Activated naive CD4-positive, alpha-beta T cell treated with anti-CD3 and anti-CD28 coated beads, Interleukin-2, amount 50 U/mL, for 72 hours (primary cell): ENCODE measurements at regions not wholly inside any gene's neighbourhood (a gene's known extent, or its start where the extent isn't known, plus 50 kb on each side); places are given as distances from the start of the nearest gene placed in this dataset.

ENCODE experiments used
- ATAC-seq, 2 donors: fragments of 150-1000 bp; cut with Tn5 transposase; 2 replicates each; pipeline ENCODE4 v1.10.0; 2021; ENCODE audit warnings: mild to moderate bottlenecking in 2 of 2, moderate library complexity in 2 of 2
- DNase-seq, 2 donors: peaks; one replicate each; pipeline ENCODE4 v3.0.0; 2021 to 2022; ENCODE audit warnings: low spot score in 2 of 2
- H3K27ac Mint-ChIP-seq, 2 donors: one replicate each; pipeline ENCODE4 v1.8.0; 2022; ENCODE audit warnings: mild to moderate bottlenecking in 2 of 2, mixed read lengths in 2 of 2
- H3K36me3 Mint-ChIP-seq, 2 donors: one replicate each; pipeline ENCODE4 v1.8.0; 2022; ENCODE audit warnings: mixed read lengths in 2 of 2
- H3K9me3 Mint-ChIP-seq, 2 donors: one replicate each; pipeline ENCODE4 v1.8.0; 2022; ENCODE audit warnings: mixed read lengths in 2 of 2

GRCh38 chr6:87919416-87919815 is 128.2 kb upstream of the SPACA1 start:
- Mint-ChIP-seq H3K27ac (no peak overlapping the region), H3K9me3 (no peaks in the 10 kb centered on the region), H3K36me3 (no peaks in the 10 kb centered on the region)
- DNase-seq (no peak), ATAC-seq (no peak)

- H3K9me3 Mint-ChIP-seq: no peaks in the 10 kb centered on the region
- no peak for DNase-seq
- ATAC-seq: no peak
- no peaks in the 10 kb centered on the region for H3K36me3 Mint-ChIP-seq
- H3K27ac Mint-ChIP-seq: no peak overlapping the region
Observed at GRCh38 chr6:87919001-87919400, 128.6 kb upstream of the SPACA1 start.

DNA sequence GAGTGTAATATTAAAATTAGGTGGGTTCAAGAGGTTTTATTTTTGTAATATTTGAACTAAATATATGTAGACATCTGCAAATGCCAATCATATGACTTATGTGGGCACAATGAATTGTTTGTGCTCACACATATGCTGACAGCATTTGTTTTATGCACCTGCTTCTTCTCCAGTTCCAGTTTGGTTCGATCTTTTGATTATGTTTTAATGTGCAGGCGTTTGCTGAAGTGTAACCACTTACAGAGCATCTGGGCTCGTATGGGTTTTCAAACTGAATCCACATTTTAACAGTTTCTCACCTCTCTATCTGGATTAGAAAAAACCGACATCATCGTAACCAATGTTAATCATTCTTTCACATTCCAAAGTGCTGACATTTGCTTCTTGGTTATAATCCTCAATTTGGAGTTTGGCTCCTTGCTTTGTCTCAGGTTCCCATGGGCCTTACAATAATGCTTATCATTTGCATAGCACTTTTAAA is 129.1 kb upstream of the SPACA1 start:
- H3K9me3 Mint-ChIP-seq: no peaks in the 10 kb centered on the region
- ATAC-seq (no peak), DNase-seq (no peak)
- no peak overlapping the region for H3K27ac Mint-ChIP-seq
- no peaks in the 10 kb centered on the region for H3K36me3 Mint-ChIP-seq

DNA sequence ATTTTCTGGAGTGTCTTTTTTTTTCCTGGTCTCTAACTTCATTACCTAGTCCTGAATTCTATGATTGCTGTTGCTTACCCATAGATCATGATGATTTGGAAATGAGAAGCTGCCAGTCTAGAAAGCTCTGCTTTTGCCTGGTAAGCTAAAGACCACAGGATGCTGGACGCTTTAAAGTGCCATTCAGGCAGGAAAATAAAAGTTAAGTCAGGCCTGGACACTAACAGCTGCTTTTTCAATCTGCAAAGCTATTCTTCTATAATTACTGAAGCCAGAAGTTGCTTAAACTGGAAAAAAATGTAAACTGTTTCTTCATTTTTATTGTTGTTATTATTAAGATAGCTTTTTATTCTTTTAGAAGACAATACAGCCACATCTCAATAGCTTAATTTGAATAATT is 129.8 kb upstream of the SPACA1 start:
- ATAC-seq (no peak), DNase-seq (no peak)
- Mint-ChIP-seq H3K36me3 (no peaks in the 10 kb centered on the region), H3K9me3 (no peaks in the 10 kb centered on the region), H3K27ac (no peak overlapping the region)

DNA sequence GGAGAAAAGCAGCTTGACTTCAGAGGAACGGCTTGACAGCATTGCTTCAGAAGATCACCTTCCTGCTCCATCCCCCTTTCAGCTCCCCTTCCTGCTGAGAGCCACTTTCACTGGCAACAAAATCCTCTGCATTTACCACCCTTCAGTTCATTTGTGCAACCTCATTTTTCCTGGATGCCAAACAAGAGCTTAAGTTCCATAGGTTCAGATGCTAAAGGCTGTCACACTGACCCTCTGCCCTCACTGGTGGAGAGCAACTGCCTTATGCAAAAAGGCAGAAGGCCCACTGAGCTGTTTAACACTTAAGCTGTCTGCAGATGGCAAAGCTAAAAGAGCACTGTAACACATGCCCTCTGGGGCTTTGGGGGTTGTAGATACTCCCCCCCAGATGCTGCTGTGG is 131.2 kb upstream of the SPACA1 start:
- H3K27ac Mint-ChIP-seq: no peak overlapping the region
- no peaks in the 10 kb centered on the region for H3K9me3 Mint-ChIP-seq
- no peaks in the 10 kb centered on the region for H3K36me3 Mint-ChIP-seq
- no peak for ATAC-seq
- DNase-seq: no peak

DNA sequence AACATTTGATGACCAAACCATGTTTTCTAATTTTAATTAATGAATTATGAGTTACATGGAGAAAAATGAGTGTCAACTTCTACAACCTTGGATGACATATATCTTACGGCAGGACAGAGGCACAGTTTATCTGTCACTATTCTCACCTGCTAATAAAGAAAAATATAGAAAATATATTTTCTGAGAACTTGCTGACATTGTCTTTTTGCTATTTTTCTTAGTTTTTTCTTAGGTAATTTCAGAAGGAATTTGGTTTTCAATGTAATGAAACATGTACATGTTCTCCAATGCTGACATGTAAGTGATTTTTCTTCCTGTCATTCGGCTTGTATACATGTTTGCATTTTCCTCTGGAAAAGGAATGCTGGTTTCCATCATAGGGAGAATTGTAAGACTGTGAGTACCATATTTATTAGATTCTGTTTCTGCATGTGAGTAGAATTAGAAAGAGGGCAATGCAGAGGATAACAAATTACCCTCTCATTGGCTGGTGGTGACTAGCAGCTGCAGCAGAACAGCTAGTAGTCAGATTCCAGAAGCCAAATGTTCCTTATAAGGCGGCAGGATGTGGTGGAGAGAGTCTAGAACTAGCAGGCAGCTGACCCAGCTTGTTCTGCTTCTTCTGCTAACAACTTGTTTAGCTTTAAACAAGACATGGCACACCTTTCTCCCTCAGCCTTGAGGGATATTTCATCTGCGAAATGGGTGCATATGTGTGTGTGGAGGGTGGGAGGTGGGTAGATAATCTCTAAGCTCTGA is 132.8 kb upstream of the SPACA1 start:
- Mint-ChIP-seq H3K9me3 (no peaks in the 10 kb centered on the region), H3K36me3 (peaks cover 0 to 5% of the 10 kb centered on the region in 2 donors), H3K27ac (no peak overlapping the region)
- peak in 1 of 2 donors; percentile 57 for ATAC-seq
- DNase-seq: no peak

DNA sequence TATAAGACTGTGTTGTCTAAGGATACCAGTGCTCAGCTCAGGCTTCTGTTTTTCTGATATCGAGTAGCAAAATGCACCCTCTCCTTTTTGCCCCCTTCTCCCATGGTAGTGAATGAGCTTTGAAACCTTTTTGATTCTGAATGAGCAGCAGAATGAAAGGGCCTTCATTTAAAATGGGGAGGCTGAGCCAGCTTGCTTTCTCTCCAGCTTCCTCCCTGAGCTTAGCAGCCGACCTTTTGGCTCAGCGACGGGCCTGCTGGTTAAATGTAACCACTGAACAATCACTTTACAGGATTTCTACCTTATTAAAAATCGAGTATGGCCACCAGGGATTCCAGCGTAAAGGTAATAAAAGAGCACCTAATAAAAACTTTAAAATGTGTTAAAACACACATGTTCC is 133.7 kb upstream of the SPACA1 start:
- Mint-ChIP-seq H3K36me3 (peaks cover 0 to 5% of the 10 kb centered on the region in 2 donors), H3K9me3 (no peaks in the 10 kb centered on the region)
- ATAC-seq: no peak

DNA sequence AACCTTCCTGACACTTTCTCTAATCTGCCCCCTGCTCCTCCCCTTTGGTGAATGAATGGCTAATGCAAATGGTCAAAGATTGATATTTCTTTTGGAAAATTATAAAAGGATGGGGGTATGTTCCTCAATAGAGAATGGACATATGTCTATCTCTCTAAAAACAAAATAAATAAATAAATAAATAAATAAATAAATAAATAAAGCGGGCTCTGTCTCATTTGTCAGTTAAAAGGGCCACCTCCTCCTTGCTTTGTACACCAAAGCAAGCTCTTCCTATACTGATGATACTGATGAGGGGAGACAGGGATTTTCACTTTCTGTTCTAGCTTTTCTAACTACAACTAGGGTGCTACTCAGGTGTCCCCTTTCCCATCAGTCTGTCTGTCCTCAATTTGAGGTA is 135.5 kb upstream of the SPACA1 start:
- no peak for DNase-seq
- no peaks in the 10 kb centered on the region for H3K9me3 Mint-ChIP-seq
- ATAC-seq: no peak
- no peak overlapping the region for H3K27ac Mint-ChIP-seq
- H3K36me3 Mint-ChIP-seq: peaks cover 0 to 5% of the 10 kb centered on the region in 2 donors

More for the DNA sequence above, 133.7 kb upstream of the SPACA1 start:
- no peak overlapping the region for H3K27ac Mint-ChIP-seq
- no peak for DNase-seq

- H3K36me3 Mint-ChIP-seq: peaks cover 0 to 5% of the 10 kb centered on the region in 2 donors
- H3K9me3 Mint-ChIP-seq: no peaks in the 10 kb centered on the region
- ATAC-seq (peak; percentile 51 to 76), DNase-seq (no peak)
- H3K27ac Mint-ChIP-seq: no peak overlapping the region
Observed at GRCh38 chr6:87909849-87910248, 137.8 kb upstream of the SPACA1 start.

DNA sequence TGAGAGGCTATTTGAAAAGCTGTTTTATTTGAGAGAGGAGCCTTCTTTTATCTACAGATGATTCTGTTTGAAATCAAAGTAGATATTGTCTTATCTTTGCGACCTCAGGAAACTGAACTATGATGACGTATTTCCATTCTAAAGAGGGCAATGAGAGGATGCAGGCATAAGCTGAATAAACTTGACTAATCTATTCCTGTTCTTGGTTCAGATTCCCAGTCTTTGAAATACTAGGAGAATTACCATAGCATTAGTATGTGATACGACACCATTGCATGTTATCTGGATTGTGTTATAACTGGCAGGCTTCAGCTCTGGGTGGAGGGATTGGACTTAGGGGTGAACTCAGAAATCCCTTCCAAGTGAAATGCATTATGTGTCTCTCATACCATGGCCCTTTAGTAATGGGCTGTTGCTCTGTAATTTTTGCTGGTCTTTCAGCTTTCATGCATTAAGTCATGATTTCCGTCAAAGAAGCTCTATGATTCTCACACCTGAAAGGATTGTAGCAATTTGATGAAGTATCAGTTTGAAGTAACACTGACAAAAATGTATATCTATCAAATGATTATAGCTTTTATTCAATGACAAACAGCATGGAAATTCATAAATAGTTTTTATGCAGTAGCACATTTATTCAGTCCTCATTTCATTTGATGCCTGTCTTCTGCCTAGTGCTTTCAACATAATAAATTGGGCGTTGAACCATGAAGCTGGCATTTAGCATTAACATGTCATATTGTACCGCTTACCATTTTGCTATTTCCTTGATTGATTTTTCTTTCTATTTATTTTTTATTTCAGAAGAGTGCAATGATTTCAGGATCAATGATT is 138.4 kb upstream of the SPACA1 start:
- Mint-ChIP-seq H3K9me3 (no peaks in the 10 kb centered on the region), H3K36me3 (peaks cover 0 to 5% of the 10 kb centered on the region in 2 donors), H3K27ac (no peak overlapping the region)
- ATAC-seq (peak; percentile 28 to 29), DNase-seq (no peak)

- DNase-seq: no peak
- H3K36me3 Mint-ChIP-seq: peaks cover 0 to 5% of the 10 kb centered on the region in 2 donors
- no peak overlapping the region for H3K27ac Mint-ChIP-seq
- H3K9me3 Mint-ChIP-seq: no peaks in the 10 kb centered on the region
- peak; percentile 74 to 82 for ATAC-seq
Observed at GRCh38 chr6:87907521-87907920, 140.1 kb upstream of the SPACA1 start.

DNA sequence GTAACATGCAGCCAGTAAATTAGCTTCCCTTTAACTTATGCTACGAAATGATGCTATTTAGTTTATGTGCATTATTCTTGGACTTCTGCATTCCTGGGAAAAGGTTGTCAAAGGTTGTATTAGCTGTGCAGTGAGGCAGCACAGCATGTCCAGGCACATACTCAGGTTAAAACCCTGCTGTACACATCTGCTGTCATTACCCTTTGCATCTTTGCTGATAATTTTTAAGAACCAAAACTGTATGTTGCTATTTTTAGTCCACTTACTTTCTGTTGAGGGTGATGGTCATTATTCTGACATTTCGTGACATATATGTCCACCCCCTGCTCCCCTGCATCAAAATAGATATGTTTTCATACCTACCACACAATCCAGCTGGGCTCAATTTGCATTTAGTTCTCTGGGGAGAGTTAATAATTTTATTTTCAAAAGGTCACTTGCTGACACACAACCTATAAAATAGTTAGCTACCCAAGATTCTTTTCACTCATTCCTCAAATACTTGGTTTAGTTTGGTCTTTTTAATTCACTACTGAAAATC is 142.5 kb upstream of the SPACA1 start:
- ATAC-seq (no peak), DNase-seq (no peak)
- peaks cover 0 to under 1% of the 10 kb centered on the region in 2 donors for H3K36me3 Mint-ChIP-seq
- no peak overlapping the region for H3K27ac Mint-ChIP-seq
- H3K9me3 Mint-ChIP-seq: no peaks in the 10 kb centered on the region

GRCh38 chr6:87904011-87904410 is 143.6 kb upstream of the SPACA1 start:
- ATAC-seq (no peak), DNase-seq (no peak)
- Mint-ChIP-seq H3K9me3 (no peaks in the 10 kb centered on the region), H3K36me3 (no peaks in the 10 kb centered on the region), H3K27ac (no peak overlapping the region)

GRCh38 chr6:87903323-87903722 is 144.3 kb upstream of the SPACA1 start:
- H3K27ac Mint-ChIP-seq: no peak overlapping the region
- DNase-seq (no peak), ATAC-seq (no peak)
- H3K9me3 Mint-ChIP-seq: no peaks in the 10 kb centered on the region
- no peaks in the 10 kb centered on the region for H3K36me3 Mint-ChIP-seq

- no peaks in the 10 kb centered on the region for H3K36me3 Mint-ChIP-seq
- no peak for DNase-seq
- ATAC-seq: no peak
- H3K27ac Mint-ChIP-seq: no peak overlapping the region
- H3K9me3 Mint-ChIP-seq: no peaks in the 10 kb centered on the region
Observed at GRCh38 chr6:87902383-87902782, 145.3 kb upstream of the SPACA1 start.

- Mint-ChIP-seq H3K36me3 (no peaks in the 10 kb centered on the region), H3K27ac (no peak overlapping the region), H3K9me3 (no peaks in the 10 kb centered on the region)
- ATAC-seq (no peak), DNase-seq (no peak)
Observed at GRCh38 chr6:87901613-87902012, 146.0 kb upstream of the SPACA1 start.

DNA sequence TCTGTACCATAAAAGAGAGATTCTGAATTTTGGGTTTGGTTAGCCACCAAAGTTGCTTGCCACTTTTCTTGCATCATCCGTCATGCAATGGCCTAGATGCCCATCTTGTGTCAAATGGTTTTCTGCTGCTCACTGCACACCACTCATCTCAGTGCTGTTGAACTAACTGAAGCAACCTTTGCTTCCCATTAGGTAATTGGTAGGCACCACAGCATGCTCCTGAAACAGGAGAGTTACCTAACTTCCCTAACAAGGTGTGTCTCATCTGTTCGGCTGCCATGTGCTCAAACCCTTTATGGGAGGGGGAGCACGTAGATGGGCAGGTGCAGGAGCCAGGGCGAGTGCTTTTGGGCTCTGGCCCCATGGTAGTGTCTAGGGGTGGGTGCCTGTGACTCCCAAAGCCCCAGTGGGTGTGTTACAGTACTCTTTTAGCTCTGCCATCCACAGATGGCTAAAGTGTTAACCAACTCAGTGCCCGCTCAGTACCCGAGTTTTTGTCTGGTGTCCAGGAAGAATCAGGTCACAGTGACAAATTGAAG is 147.4 kb upstream of the SPACA1 start:
- no peak for DNase-seq
- no peak for ATAC-seq
- Mint-ChIP-seq H3K27ac (no peak overlapping the region), H3K9me3 (no peaks in the 10 kb centered on the region), H3K36me3 (no peaks in the 10 kb centered on the region)
